ENCODE measurements at regions not wholly inside any gene's neighbourhood (a gene's known extent, or its start where the extent isn't known, plus 50 kb on each side); places are given as distances from the start of the nearest gene placed in this dataset.

- Histone ChIP-seq H3K79me2 (ENCODE audit: insufficient read depth, low read length) (no peaks in the 10 kb centered on the region), H3K9ac (ENCODE audit: extremely low read depth, insufficient read length, low read length) (no peak overlapping the region), H2AK5ac (ENCODE audit: insufficient read length, low read length) (no peak overlapping the region), H3K27ac (ENCODE audit: insufficient read length, low read depth, low read length) (no peak overlapping the region), H3K56ac (ENCODE audit: insufficient read length, low read depth, low read length) (no peak overlapping the region), H3K4ac (ENCODE audit: low read depth, low read length) (no peak overlapping the region), H3K23ac (ENCODE audit: insufficient read length, low read depth, low read length) (no peak overlapping the region), H3K4me1 (ENCODE audit: insufficient read depth, low read length) (no peaks in the 10 kb centered on the region), H4K8ac (replicated peaks; ENCODE audit: insufficient read length, low read depth, low read length) (no peak overlapping the region), H3K23me2 (ENCODE audit: insufficient read length, low read depth, low read length, poor library complexity, severe bottlenecking) (no peaks in the 10 kb centered on the region), H3K18ac (ENCODE audit: insufficient read length, low read depth, low read length) (no peak overlapping the region), H2AFZ (ENCODE audit: low read length) (no peak overlapping the region), H3K14ac (ENCODE audit: insufficient read depth, low read length) (no peak overlapping the region), H3K4me2 (ENCODE audit: insufficient read depth, insufficient read length, low read length) (no peak overlapping the region), H4K5ac (ENCODE audit: insufficient read length, low read depth, low read length) (no peak overlapping the region), H4K91ac (ENCODE audit: insufficient read length, low read depth, low read length) (no peak overlapping the region), H3K79me1 (ENCODE audit: insufficient read depth, low read depth, low read length, poor library complexity, severe bottlenecking) (no peaks in the 10 kb centered on the region), H3K27me3 (ENCODE audit: insufficient read depth, low read length) (no peaks in the 10 kb centered on the region; the same call in 1 of the 2 replicates), H2BK120ac (ENCODE audit: low read depth, low read length, poor library complexity, severe bottlenecking) (no peak overlapping the region), H3K9me3 (ENCODE audit: control insufficient read depth, low read depth, low read length) (no peaks in the 10 kb centered on the region), H2BK20ac (ENCODE audit: low read depth, low read length, poor library complexity, severe bottlenecking) (no peak overlapping the region), H2BK5ac (ENCODE audit: insufficient read length, low read length) (no peak overlapping the region), H4K20me1 (ENCODE audit: control insufficient read depth, insufficient read depth, insufficient read length) (no peaks in the 10 kb centered on the region), H2BK15ac (ENCODE audit: low read depth, low read length) (no peak overlapping the region), H2BK12ac (ENCODE audit: insufficient read length, low read depth, low read length) (no peak overlapping the region), H3T11ph (ENCODE audit: low read length) (no peak overlapping the region)
- Mint-ChIP-seq H3K36me3 (ENCODE audit: insufficient read depth in 1 of 3, low read depth in 3 of 3) (peaks cover 2 to 4% (median 3%) of the 10 kb centered on the region in 3 experiments; a peak in 4 of 7 replicates), H3K9me3 (no peaks in the 10 kb centered on the region; a peak in 2 of 5 replicates), H3K4me1 (peaks cover 1 to 2% of the 10 kb centered on the region in 2 experiments; a peak in 1 of 4 replicates), H3K27ac (no peak overlapping the region), H3K4me3 (no peak overlapping the region), H3K27me3 (ENCODE audit: low read depth) (peaks cover 3% of the 10 kb centered on the region)
- no CpG with 5 or more reads among the region's 8 CpGs for WGBS (ENCODE audit: extremely low coverage, insufficient read length, low lambda C conversion rate)
- TF ChIP-seq, protein P1, sequence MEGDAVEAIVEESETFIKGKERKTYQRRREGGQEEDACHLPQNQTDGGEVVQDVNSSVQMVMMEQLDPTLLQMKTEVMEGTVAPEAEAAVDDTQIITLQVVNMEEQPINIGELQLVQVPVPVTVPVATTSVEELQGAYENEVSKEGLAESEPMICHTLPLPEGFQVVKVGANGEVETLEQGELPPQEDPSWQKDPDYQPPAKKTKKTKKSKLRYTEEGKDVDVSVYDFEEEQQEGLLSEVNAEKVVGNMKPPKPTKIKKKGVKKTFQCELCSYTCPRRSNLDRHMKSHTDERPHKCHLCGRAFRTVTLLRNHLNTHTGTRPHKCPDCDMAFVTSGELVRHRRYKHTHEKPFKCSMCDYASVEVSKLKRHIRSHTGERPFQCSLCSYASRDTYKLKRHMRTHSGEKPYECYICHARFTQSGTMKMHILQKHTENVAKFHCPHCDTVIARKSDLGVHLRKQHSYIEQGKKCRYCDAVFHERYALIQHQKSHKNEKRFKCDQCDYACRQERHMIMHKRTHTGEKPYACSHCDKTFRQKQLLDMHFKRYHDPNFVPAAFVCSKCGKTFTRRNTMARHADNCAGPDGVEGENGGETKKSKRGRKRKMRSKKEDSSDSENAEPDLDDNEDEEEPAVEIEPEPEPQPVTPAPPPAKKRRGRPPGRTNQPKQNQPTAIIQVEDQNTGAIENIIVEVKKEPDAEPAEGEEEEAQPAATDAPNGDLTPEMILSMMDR (conservative IDR thresholded peaks at IDR 0.05) = no peak
- no peak for DNase-seq
Measured at GRCh38 chr4:145324161-145324560, 143.8 kb upstream of the OTUD4 start.
